Natural killer cell (primary cell): ENCODE measurements at regions not wholly inside any gene's neighbourhood (a gene's known extent, or its start where the extent isn't known, plus 50 kb on each side); places are given as distances from the start of the nearest gene placed in this dataset.

Source experiments
- ATAC-seq, 3 donors: fragments of 150-1000 bp in 2 of 3; fragments of 200-7000 bp in 1 of 3; cut with Tn5 transposase; 1 replicate in 1 of 3; 2 replicates in 2 of 3; pipeline ENCODE4 v1.10.0; 2021; ENCODE audit warnings: mild to moderate bottlenecking in 2 of 3, moderate library complexity in 2 of 3
- DNase-seq, 2 donors: peaks; one replicate each; pipeline versions ENCODE4 v3.0.0 to v3.0.0-alpha.2; 2013 to 2021; ENCODE audit warnings: mixed read lengths in 1 of 2
- H3K27ac ChIP-seq: one replicate; pipeline ENCODE4 v1.5.1; 2013; ENCODE audit warnings: mild to moderate bottlenecking, low read length
- H3K27me3 ChIP-seq: one replicate; pipeline ENCODE4 v1.6.1; 2013; ENCODE audit warnings: low read length; ENCODE audit not compliant: control insufficient read depth, insufficient read depth
- H3K36me3 ChIP-seq: one replicate; pipeline ENCODE4 v1.6.1; 2013; ENCODE audit warnings: low read length; ENCODE audit not compliant: control insufficient read depth, insufficient read depth
- H3K4me1 ChIP-seq: one replicate; pipeline ENCODE4 v1.6.1; 2013; ENCODE audit warnings: low read length; ENCODE audit not compliant: control insufficient read depth, insufficient read depth
- H3K4me3 ChIP-seq: one replicate; pipeline ENCODE4 v1.5.1; 2013; ENCODE audit warnings: low read length
- H3K9me3 ChIP-seq: one replicate; pipeline ENCODE4 v1.6.1; 2013; ENCODE audit warnings: low read length; ENCODE audit not compliant: control insufficient read depth, insufficient read depth
- H3K27ac Mint-ChIP-seq, 2 donors: one replicate each; pipeline ENCODE4 v1.8.0; 2022; ENCODE audit warnings: mild to moderate bottlenecking in 2 of 2, mixed read lengths in 2 of 2, moderate library complexity in 1 of 2
- H3K27me3 Mint-ChIP-seq, 2 donors: one replicate each; pipeline ENCODE4 v1.8.0; 2022; ENCODE audit warnings: low read depth in 2 of 2, mixed read lengths in 2 of 2
- H3K36me3 Mint-ChIP-seq: one replicate; pipeline ENCODE4 v1.8.0; 2022; ENCODE audit warnings: mixed read lengths
- H3K4me1 Mint-ChIP-seq, 2 donors: one replicate each; pipeline ENCODE4 v1.8.0; 2022; ENCODE audit warnings: mixed read lengths in 2 of 2
- H3K4me3 Mint-ChIP-seq: one replicate; pipeline ENCODE4 v1.8.0; 2022; ENCODE audit warnings: mild to moderate bottlenecking, moderate library complexity, mixed read lengths
- H3K9me3 Mint-ChIP-seq, 2 donors: one replicate each; pipeline ENCODE4 v1.8.0; 2022; ENCODE audit warnings: mixed read lengths in 2 of 2
- CTCF ChIP-seq: fragments of 200-600 bp; IDR thresholded peaks from one replicate; pipeline ENCODE4 v1.8.0; 2022; ENCODE audit warnings: antibody characterized with exemption
- WGBS: methylation state at CpG from one replicate; pipeline ENCODE4 v1.1.7; 2013; ENCODE audit warnings: missing lambda C conversion rate; ENCODE audit not compliant: insufficient coverage; 5-methylcytosine and 5-hydroxymethylcytosine counted together
- intact Hi-C: fragments of 100-400 bp; cut with micrococcal nuclease; formaldehyde crosslinking; loops from one replicate; pipeline ENCODE4 v1.14.2; 2022

- Mint-ChIP-seq H3K27ac (no peak overlapping the region), H3K36me3 (no peaks in the 10 kb centered on the region), H3K9me3 (peaks cover 0 to 5% of the 10 kb centered on the region in 2 donors), H3K4me3 (no peak overlapping the region), H3K27me3 (peaks cover 0 to 7% of the 10 kb centered on the region in 2 donors), H3K4me1 (no peaks in the 10 kb centered on the region)
- intact Hi-C loops = no loop called here
- Histone ChIP-seq H3K9me3 (peaks cover 3% of the 10 kb centered on the region), H3K36me3 (no peaks in the 10 kb centered on the region), H3K27me3 (no peaks in the 10 kb centered on the region), H3K4me3 (no peak overlapping the region), H3K4me1 (no peaks in the 10 kb centered on the region), H3K27ac (no peak overlapping the region)
- ATAC-seq (no peak), DNase-seq (no peak)
- WGBS = 70% methylated on average over 2 of the region's 2 CpGs
- no peak for TF ChIP-seq CTCF
Measured at GRCh38 chr16:65500007-65500406, 378.1 kb upstream of the CDH11 start.

- no peaks in the 10 kb centered on the region for H3K27me3 ChIP-seq
Measured at GRCh38 chr16:65499566-65499965, 377.7 kb upstream of the CDH11 start.

DNA sequence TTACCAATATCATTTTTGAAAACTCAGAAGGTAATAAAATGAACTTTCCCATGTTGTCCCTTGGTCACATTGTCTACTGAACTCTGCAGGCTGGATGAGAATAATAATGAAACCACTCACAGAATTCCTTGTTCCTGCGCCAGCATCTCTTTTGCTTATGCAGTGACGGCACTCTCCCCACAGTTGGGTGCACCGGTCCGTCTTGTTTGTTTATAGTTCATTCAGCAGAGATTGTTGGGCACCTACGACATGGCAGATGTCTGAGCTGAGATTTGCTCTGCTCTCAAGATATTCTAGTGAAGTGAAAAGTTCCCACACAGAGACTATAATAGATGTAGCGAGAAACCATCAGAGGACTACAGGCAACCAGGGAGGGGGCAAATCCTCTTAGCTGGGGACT, 375.7 kb upstream of the CDH11 start:
- Mint-ChIP-seq H3K27ac (no peak overlapping the region), H3K27me3 (peaks cover 0 to 4% of the 10 kb centered on the region in 2 donors), H3K9me3 (peaks cover 0 to 5% of the 10 kb centered on the region in 2 donors), H3K4me3 (no peak overlapping the region), H3K36me3 (no peaks in the 10 kb centered on the region), H3K4me1 (no peaks in the 10 kb centered on the region)
- ATAC-seq (no peak), DNase-seq (no peak)
- H3K4me1 ChIP-seq = no peaks in the 10 kb centered on the region
- 92% methylated on average over 6 of the region's 6 CpGs for WGBS
- H3K27me3 ChIP-seq = no peaks in the 10 kb centered on the region
- H3K4me3 ChIP-seq = no peak overlapping the region
- H3K36me3 ChIP-seq = no peaks in the 10 kb centered on the region
- H3K9me3 ChIP-seq = peaks cover 3% of the 10 kb centered on the region
- no peak for TF ChIP-seq CTCF
- intact Hi-C loops = no loop called here
- no peak overlapping the region for H3K27ac ChIP-seq

More at GRCh38 chr16:65499566-65499965, 377.7 kb upstream of the CDH11 start:
- Histone ChIP-seq H3K27ac (no peak overlapping the region), H3K4me3 (no peak overlapping the region), H3K36me3 (no peaks in the 10 kb centered on the region), H3K4me1 (no peaks in the 10 kb centered on the region), H3K9me3 (peaks cover 3% of the 10 kb centered on the region)
- Mint-ChIP-seq H3K27ac (no peak overlapping the region), H3K4me3 (no peak overlapping the region), H3K9me3 (peaks cover 0 to 5% of the 10 kb centered on the region in 2 donors), H3K36me3 (no peaks in the 10 kb centered on the region), H3K27me3 (peaks cover 0 to 7% of the 10 kb centered on the region in 2 donors), H3K4me1 (no peaks in the 10 kb centered on the region)
- intact Hi-C loops = no loop called here
- no peak for TF ChIP-seq CTCF
- ATAC-seq = no peak
- 89% methylated on average over 1 of the region's 1 CpG for WGBS
- DNase-seq = no peak

DNA sequence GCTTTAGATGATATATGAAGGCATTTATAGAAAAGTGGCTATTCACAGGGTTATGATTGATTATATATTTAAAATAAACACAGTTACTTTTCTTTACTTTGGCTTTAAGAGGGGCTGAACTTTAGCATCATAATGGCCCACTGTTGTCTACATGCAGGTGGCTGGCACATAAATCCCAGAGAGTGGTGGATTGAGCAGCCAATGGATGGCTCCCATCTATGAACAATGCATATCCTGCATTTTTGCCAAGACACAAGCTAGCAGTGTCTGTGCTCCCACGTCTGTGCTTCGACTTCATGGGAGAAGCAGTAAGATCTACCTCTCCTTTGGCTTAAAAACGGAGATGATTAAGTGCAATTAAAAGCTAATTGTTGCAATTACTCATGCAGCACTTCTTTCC, 373.2 kb upstream of the CDH11 start:
- H3K4me3 ChIP-seq = no peak overlapping the region
- H3K9me3 ChIP-seq = peaks cover 3% of the 10 kb centered on the region
- Mint-ChIP-seq H3K4me3 (no peak overlapping the region), H3K36me3 (no peaks in the 10 kb centered on the region), H3K9me3 (peaks cover 0 to under 1% of the 10 kb centered on the region in 2 donors), H3K4me1 (no peaks in the 10 kb centered on the region), H3K27me3 (peaks cover 0 to 3% of the 10 kb centered on the region in 2 donors), H3K27ac (no peak overlapping the region)
- no peaks in the 10 kb centered on the region for H3K27me3 ChIP-seq
- no peaks in the 10 kb centered on the region for H3K36me3 ChIP-seq
- intact Hi-C loops = no loop called here
- TF ChIP-seq CTCF = no peak
- 85% methylated on average over 3 of the region's 3 CpGs for WGBS
- DNase-seq (no peak), ATAC-seq (no peak)
- H3K27ac ChIP-seq = no peak overlapping the region
- H3K4me1 ChIP-seq = no peaks in the 10 kb centered on the region
